Activated naive CD8-positive, alpha-beta T cell treated with anti-CD3 and anti-CD28 coated beads, Interleukin-2, amount 10 ng/mL, durations not matched to agents 7 days and 5 days (primary cell): ENCODE measurements at regions not wholly inside any gene's neighbourhood (a gene's known extent, or its start where the extent isn't known, plus 50 kb on each side); places are given as distances from the start of the nearest gene placed in this dataset.

Experiments used
- ATAC-seq: fragments of 150-1000 bp; cut with Tn5 transposase; one replicate; pipeline ENCODE4 v1.10.0; 2021; ENCODE audit warnings: low read depth, moderate library complexity
- POLR2A ChIA-PET: fragments of 350-600 bp; sonication (Branson Sonifier 250); formaldehyde crosslinking; loops from one replicate; lab custom pipeline; 2021; ENCODE audit warnings: antibody characterized with exemption; lab: Charles Lee
- DNase-seq: peaks from one replicate; pipeline ENCODE4 v3.0.0; 2021
- H3K27ac Mint-ChIP-seq: one replicate; pipeline ENCODE4 v1.8.0; 2022; ENCODE audit warnings: mild to moderate bottlenecking, mixed read lengths
- H3K27me3 Mint-ChIP-seq: one replicate; pipeline ENCODE4 v1.8.0; 2022; ENCODE audit warnings: mild to moderate bottlenecking, moderate library complexity, mixed read lengths
- H3K36me3 Mint-ChIP-seq: one replicate; pipeline ENCODE4 v1.8.0; 2021; ENCODE audit warnings: mild to moderate bottlenecking, mixed read lengths
- H3K4me1 Mint-ChIP-seq: one replicate; pipeline ENCODE4 v1.8.0; 2021; ENCODE audit warnings: mixed read lengths
- H3K4me3 Mint-ChIP-seq: one replicate; pipeline ENCODE4 v1.8.0; 2022; ENCODE audit warnings: mild to moderate bottlenecking, moderate library complexity, mixed read lengths
- H3K9me3 Mint-ChIP-seq: one replicate; pipeline ENCODE4 v1.8.0; 2021; ENCODE audit warnings: mixed read lengths

GRCh38 chr20:56986476-56986875 is 280.0 kb downstream of the BMP7 start:
- no peak for DNase-seq
- Mint-ChIP-seq H3K9me3 (no peaks in the 10 kb centered on the region), H3K4me3 (no peak overlapping the region), H3K4me1 (no peaks in the 10 kb centered on the region), H3K27me3 (no peaks in the 10 kb centered on the region), H3K36me3 (no peaks in the 10 kb centered on the region), H3K27ac (no peak overlapping the region)
- no peak for ATAC-seq
- POLR2A ChIA-PET: no interaction called here

- Mint-ChIP-seq H3K27ac (no peak overlapping the region), H3K4me3 (no peak overlapping the region), H3K4me1 (no peaks in the 10 kb centered on the region), H3K9me3 (no peaks in the 10 kb centered on the region), H3K27me3 (no peaks in the 10 kb centered on the region), H3K36me3 (no peaks in the 10 kb centered on the region)
- DNase-seq (no peak), ATAC-seq (no peak)
- POLR2A ChIA-PET: no interaction called here
Observed at GRCh38 chr20:56986931-56987720, 279.3 kb downstream of the BMP7 start.

DNA sequence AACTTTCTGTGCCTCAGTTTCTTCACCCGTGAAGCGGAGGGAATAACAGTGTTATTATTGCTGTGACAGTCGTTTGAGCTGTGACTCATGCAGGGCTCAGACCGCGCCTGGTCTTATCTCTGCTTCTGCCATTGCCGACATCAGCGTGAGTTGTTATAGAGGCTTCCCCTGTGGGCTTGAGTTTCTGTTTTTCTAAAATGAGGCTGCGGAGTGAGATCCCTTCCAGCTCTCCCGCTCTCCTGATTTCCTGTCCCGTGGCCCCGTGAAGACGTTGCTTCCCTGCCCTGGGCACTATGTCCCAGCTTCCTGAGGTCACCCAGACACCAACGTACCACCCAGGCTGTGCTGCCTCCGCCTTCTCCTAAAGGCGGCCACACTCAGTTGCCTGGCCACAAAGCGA is 278.5 kb downstream of the BMP7 start:
- POLR2A ChIA-PET: no interaction called here
- DNase-seq: no peak
- H3K36me3 Mint-ChIP-seq: no peaks in the 10 kb centered on the region

DNA sequence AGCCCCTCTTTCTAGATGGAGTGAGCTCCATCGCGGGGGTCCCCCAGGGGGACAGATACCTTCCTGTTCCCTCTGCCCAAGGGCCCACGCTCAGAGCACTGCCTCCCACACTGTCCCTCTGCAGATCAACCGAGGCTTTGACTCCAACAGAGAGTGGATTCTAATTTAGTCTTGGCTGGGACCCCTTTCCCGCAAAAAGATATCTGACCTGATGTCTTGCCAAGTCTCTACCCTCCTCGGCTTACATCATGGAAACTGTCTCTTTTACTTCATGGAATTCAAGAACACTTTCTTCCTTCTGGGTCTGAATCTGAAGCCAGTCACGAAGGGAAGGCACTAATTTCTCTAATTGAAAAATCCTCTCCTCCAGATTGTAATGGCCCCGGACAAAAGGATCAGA is 278.0 kb downstream of the BMP7 start:
- Mint-ChIP-seq H3K4me1 (no peaks in the 10 kb centered on the region), H3K27me3 (no peaks in the 10 kb centered on the region), H3K9me3 (no peaks in the 10 kb centered on the region), H3K27ac (no peak overlapping the region), H3K4me3 (no peak overlapping the region), H3K36me3 (no peaks in the 10 kb centered on the region)
- no peak for ATAC-seq
- POLR2A ChIA-PET: no interaction called here
- DNase-seq: no peak

More for the DNA sequence above, 278.5 kb downstream of the BMP7 start:
- no peak for ATAC-seq
- Mint-ChIP-seq H3K27me3 (no peaks in the 10 kb centered on the region), H3K4me3 (no peak overlapping the region), H3K4me1 (no peaks in the 10 kb centered on the region), H3K27ac (no peak overlapping the region), H3K9me3 (no peaks in the 10 kb centered on the region)

- POLR2A ChIA-PET: no interaction called here
- DNase-seq (no peak), ATAC-seq (no peak)
- H3K27me3 Mint-ChIP-seq: no peaks in the 10 kb centered on the region
- H3K4me1 Mint-ChIP-seq: no peaks in the 10 kb centered on the region
- H3K36me3 Mint-ChIP-seq: no peaks in the 10 kb centered on the region
- H3K27ac Mint-ChIP-seq: no peak overlapping the region
- H3K4me3 Mint-ChIP-seq: no peak overlapping the region
- no peaks in the 10 kb centered on the region for H3K9me3 Mint-ChIP-seq
Observed at GRCh38 chr20:56989516-56989915, 276.9 kb downstream of the BMP7 start.

- Mint-ChIP-seq H3K4me3 (no peak overlapping the region), H3K27ac (no peak overlapping the region), H3K4me1 (no peaks in the 10 kb centered on the region), H3K36me3 (no peaks in the 10 kb centered on the region), H3K9me3 (no peaks in the 10 kb centered on the region), H3K27me3 (no peaks in the 10 kb centered on the region)
- POLR2A ChIA-PET: no interaction called here
- no peak for ATAC-seq
- DNase-seq: no peak
Observed at GRCh38 chr20:56993020-56993559, 273.4 kb downstream of the BMP7 start.

DNA sequence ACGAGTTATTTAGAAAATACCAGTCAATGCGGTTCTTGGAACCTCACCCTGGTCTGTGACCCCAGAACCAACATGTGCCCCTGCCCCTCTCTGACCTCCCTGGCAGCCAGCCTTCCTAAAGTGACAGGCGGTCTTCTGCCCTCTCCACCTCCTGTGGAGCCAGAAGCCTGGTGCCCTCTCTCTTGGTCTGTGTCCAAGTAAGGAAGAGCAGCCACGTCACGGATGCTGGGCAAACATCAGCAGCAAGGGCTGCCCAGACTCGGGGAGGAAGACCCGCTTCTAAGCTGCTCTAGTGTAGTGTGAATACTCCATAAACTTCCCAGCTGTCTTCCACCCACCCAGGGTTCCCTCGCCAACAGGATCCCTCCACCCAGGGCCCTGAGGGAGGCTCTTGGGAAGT is 272.4 kb downstream of the BMP7 start:
- Mint-ChIP-seq H3K4me1 (no peaks in the 10 kb centered on the region), H3K4me3 (no peak overlapping the region), H3K9me3 (no peaks in the 10 kb centered on the region), H3K27me3 (no peaks in the 10 kb centered on the region), H3K36me3 (no peaks in the 10 kb centered on the region), H3K27ac (no peak overlapping the region)
- POLR2A ChIA-PET: no interaction called here
- DNase-seq (no peak), ATAC-seq (no peak)

- Mint-ChIP-seq H3K4me3 (no peak overlapping the region), H3K27ac (no peak overlapping the region), H3K27me3 (no peaks in the 10 kb centered on the region), H3K4me1 (no peaks in the 10 kb centered on the region), H3K9me3 (no peaks in the 10 kb centered on the region), H3K36me3 (no peaks in the 10 kb centered on the region)
- ATAC-seq (no peak), DNase-seq (no peak)
- POLR2A ChIA-PET: no interaction called here
Observed at GRCh38 chr20:56995149-56995548, 271.3 kb downstream of the BMP7 start.

- POLR2A ChIA-PET: no interaction called here
- ATAC-seq: no peak
- Mint-ChIP-seq H3K27me3 (no peaks in the 10 kb centered on the region), H3K4me1 (no peaks in the 10 kb centered on the region), H3K36me3 (no peaks in the 10 kb centered on the region), H3K9me3 (no peaks in the 10 kb centered on the region), H3K27ac (no peak overlapping the region), H3K4me3 (no peak overlapping the region)
- no peak for DNase-seq
Observed at GRCh38 chr20:56995635-56996075, 270.8 kb downstream of the BMP7 start.

- Mint-ChIP-seq H3K4me3 (no peak overlapping the region), H3K27ac (no peak overlapping the region), H3K4me1 (no peaks in the 10 kb centered on the region), H3K9me3 (no peaks in the 10 kb centered on the region), H3K36me3 (no peaks in the 10 kb centered on the region), H3K27me3 (no peaks in the 10 kb centered on the region)
- no peak for DNase-seq
- no peak for ATAC-seq
- POLR2A ChIA-PET: no interaction called here
Observed at GRCh38 chr20:56996533-56996932, 269.9 kb downstream of the BMP7 start.

- POLR2A ChIA-PET: no interaction called here
- DNase-seq (no peak), ATAC-seq (no peak)
- Mint-ChIP-seq H3K27ac (no peak overlapping the region), H3K9me3 (no peaks in the 10 kb centered on the region), H3K4me3 (no peak overlapping the region), H3K27me3 (no peaks in the 10 kb centered on the region), H3K4me1 (no peaks in the 10 kb centered on the region), H3K36me3 (no peaks in the 10 kb centered on the region)
Observed at GRCh38 chr20:56998438-56998837, 268.0 kb downstream of the BMP7 start.

- Mint-ChIP-seq H3K4me3 (no peak overlapping the region), H3K27ac (no peak overlapping the region), H3K9me3 (no peaks in the 10 kb centered on the region), H3K36me3 (no peaks in the 10 kb centered on the region), H3K27me3 (no peaks in the 10 kb centered on the region), H3K4me1 (no peaks in the 10 kb centered on the region)
- POLR2A ChIA-PET: no interaction called here
- ATAC-seq (no peak), DNase-seq (no peak)
Observed at GRCh38 chr20:57000441-57000968, 265.9 kb downstream of the BMP7 start.

DNA sequence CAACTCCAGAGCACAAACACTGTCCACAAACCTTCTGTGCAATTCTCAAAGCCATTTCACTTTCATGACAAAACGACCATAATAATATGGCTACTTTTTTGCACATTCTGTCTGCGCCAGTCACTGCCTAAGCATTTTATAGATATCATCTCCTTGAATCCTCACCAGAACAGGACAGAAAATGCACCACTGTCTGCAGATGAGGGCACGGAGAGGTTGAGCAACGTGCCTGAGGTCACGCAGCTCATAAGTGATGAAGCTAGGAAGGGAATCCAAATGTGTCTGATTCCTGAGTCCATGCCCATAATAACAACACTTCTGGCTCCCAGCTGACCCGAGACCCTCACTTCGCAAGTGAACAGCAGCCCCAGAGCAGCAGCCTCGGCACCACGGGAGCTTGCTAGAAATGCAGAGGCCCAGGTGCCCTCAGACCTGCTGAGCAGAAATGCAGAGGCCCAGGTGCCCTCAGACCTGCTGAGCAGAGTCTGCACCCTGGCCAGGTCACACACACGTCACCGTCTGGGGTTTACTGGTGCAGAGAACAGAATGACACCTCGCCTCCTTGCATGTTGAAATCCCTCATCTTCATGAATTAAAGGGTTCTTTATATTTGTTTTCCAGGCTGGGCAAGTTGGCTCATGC is 265.2 kb downstream of the BMP7 start:
- Mint-ChIP-seq H3K36me3 (no peaks in the 10 kb centered on the region), H3K27ac (no peak overlapping the region), H3K4me1 (no peaks in the 10 kb centered on the region), H3K27me3 (no peaks in the 10 kb centered on the region), H3K4me3 (no peak overlapping the region), H3K9me3 (no peaks in the 10 kb centered on the region)
- POLR2A ChIA-PET: no interaction called here
- DNase-seq (no peak), ATAC-seq (no peak)

- Mint-ChIP-seq H3K4me1 (no peaks in the 10 kb centered on the region), H3K9me3 (no peaks in the 10 kb centered on the region), H3K27me3 (peaks cover 6% of the 10 kb centered on the region), H3K36me3 (no peaks in the 10 kb centered on the region), H3K4me3 (no peak overlapping the region), H3K27ac (no peak overlapping the region)
- ATAC-seq (no peak), DNase-seq (no peak)
- POLR2A ChIA-PET: no interaction called here
Observed at GRCh38 chr20:57002066-57002570, 264.3 kb downstream of the BMP7 start.
